Head of caudate nucleus (tissue), 42 donors: ENCODE measurements at regions not wholly inside any gene's neighbourhood (a gene's known extent, or its start where the extent isn't known, plus 50 kb on each side); places are given as distances from the start of the nearest gene placed in this dataset.
A peak's percentile ranks its signal among the peaks of the same experiment; 100 is the strongest.

Experiments
- DNase-seq, 42 donors: peaks; one replicate each; pipeline versions ENCODE4 v3.0.0 to v3.0.0-alpha.2; 2020 to 2021; ENCODE audit warnings: mixed read lengths in 7 of 42
- intact Hi-C: fragments of 100-400 bp; cut with DNase I; formaldehyde crosslinking; loops from one replicate; pipeline ENCODE4 v1.15.0; 2022

DNA sequence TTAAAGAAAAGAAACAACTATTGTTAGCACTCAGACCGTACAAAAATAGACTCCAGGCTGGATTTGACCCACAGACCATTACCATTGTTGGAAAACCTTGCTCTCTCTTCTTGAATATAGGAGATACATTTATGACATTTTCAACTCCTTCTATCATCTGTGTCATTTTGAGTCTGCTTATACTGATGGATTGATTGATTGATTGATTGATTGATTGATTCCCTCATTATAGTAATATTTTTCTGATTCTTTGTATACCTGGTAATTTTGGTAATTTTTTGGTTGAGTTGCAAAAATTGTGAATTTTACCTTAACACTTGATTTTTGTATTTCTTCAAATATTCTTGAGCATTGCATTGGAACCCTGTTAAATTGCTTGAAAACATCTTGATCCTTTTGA is 114.2 kb upstream of the KLHL29 start:
- intact Hi-C loops = no loop called here
- DNase-seq = no peak

DNA sequence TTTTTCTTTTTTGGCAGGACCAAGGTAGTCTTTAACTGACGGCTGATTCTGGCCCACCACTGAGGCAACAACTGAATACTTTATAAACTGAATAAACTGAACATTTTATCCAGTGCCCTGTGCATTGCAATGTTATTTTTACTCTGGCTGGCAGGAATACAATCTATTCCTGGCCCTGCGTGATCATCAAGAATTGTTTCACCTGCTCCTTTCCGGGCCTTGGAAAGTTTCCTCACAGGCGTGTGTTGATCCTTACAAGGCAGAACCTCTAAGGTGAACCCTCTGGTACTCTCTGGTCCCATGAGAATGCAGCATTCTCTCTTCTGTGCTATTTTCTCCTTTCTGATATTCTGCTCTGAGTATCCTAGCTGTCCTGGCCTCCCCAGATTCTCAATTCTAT is 113.7 kb upstream of the KLHL29 start:
- DNase-seq = no peak
- intact Hi-C loops = no loop called here

DNA sequence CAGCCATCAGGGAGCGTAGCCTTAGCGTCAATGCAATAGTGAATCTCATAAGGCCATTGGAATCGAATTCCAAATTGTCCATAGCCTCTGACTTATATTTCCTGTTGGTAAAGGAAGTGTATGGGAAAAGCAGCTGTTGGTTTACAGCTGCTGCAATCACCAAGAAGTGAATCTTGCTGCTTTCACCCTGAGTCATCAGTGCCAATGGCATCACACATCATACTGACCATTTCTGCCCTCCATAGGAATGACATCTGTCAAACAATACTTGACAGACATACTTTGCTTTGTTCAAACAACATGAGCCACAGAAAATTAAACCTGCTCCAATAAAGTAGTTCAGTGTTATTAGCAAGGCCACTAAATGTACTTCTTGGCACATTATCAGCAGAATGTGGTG is 111.2 kb upstream of the KLHL29 start:
- DNase-seq = no peak
- intact Hi-C loops = no loop called here

DNA sequence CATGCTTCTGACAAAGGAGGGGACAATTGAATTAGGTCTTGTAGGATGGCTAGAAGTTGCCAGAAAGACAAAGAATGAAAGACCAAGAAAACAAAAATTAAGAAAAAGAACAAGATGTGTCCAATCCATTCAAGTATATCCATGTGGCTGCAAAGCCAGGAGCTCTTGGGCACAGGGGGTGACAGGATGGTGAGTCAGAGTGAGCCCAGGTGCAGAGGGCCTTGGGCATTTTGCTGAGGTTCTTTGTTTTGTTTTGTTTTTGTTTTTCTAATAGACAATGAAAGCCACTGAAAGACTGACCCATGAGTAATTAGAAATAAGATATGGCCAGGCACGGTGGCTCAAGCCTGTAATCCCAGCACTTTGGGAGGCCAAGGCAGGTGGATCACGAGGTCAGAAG is 104.6 kb upstream of the KLHL29 start:
- intact Hi-C loops = no loop called here
- no peak for DNase-seq

DNA sequence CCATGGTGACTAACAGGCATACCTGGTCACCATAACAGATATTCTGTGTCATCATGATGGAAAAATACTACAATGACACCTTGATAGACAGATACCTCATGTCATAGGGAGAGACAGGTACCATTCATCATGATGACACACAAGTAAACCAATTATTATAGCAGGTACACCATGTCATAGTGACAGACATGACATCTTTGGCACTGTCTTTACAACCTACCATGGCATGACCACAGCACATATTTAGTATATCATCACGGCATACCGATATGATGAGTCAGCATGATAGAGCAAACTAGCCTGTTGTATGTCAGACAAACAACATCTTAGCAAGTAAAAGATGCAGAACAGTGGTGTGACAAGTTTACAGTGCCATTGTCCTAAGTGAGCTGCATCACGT is 101.3 kb upstream of the KLHL29 start:
- intact Hi-C loops = no loop called here
- no peak for DNase-seq

DNA sequence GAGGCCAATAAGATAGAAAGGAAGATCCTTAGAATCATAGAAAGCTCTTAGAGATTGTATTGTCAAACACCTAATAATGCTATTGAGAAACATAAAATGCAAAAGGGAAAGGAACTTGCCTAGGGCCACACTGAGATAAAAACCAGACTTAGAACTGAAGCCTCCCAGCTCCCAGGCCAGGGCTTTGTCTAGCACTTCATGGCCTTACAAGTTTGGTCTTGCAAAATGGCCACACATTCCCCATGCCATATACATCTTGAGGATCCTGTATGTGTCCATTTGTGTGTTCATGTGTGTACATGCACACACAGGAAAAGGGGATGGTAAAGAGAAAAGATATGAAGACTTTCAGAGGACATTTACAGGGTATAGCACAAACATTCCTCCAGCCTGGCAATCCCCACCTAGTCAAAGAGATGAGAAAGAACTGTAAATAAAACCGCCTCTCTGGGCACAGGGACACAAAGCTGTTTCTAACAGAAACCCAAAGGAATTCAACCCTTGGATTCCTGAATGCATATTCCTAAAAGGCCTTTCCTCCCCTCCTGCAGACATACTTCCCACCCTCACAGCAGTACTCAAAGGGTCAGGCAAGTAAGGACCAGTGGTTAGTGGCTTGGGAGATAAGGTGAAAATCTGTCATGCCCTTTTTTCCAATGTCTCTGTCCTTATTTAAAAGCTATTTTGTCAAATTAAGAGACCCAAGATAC is 99.7 kb upstream of the KLHL29 start:
- no peak for DNase-seq
- intact Hi-C loops = no loop called here

DNA sequence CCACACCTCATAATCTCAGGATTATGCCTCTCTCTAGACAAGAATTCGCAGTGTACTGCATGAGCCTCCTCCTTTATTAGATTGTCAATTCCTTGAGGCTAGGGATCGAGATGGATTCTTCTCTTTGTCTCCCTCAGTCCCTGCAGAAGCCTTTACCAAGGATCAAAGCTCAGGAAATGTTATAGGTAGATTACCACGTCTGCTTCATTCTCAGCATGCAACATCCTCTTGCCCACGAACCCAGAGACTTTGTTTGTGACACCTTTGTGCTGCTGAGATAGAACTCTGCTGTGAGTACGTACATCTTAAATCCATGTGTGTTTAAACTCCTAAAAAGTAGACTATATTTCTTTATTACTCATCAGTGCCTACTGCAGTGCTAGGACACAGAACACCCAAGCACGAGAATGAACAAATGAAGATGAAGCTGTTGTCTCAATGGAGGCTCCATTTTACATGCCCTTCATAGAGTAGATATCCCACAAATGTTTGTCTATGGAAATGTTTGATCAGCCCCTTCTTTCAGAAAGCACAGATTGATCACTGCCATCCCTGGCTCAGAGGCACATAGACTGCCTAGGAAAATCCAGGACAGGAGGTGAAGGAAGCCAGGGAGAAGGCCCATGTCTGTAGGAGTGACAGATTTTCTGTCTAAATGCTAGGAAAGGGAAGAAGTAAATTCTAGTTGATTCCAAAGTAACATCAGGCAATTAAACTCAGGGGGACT is 98.8 kb upstream of the KLHL29 start:
- intact Hi-C loops = no loop called here
- DNase-seq = no peak

DNA sequence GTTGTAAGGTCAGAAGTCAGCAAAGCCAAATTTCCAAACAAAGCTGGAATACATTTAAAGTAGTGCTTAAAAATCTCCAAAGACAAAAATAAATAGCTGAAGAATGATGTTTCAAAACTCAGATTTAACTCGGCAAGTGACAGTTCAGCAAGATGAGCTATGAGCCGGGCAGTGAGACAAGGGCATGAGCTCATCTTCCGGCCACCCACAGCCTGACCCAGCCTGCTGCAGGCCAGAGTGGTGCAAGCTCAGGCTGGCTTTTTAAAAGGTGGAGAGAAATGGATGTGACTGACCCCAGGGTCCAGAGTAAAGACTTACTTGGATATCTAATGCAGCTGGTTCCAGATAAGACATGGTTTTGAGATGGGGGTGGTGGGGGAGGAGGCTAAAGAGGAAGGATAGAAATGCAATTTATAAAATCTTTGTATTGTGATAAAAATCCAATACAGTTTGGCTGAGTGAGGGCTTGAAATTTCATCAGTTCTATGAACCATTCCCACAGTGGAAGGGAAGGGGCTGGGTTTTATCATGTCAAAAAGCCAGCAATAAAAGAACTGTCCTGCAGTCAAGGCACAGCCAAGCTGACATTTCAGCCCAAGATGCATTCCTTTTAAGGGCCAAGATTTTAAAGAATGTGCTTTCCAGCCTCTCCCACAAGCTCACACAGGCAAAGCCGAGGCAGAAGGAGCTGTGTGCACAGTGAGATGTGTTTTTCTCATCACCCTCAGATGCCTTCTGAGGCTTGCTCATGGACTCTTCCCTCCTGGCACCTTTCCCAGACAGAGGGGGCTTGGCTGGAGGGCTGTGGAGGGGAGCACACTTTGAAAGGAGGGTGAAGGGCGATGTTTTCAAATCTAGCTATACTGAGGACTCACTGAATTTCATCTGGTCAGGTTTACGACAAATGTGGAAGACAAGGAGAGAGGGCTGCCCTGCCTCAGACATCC is 97.9 kb upstream of the KLHL29 start:
- DNase-seq = peak in 12 of 42 donors; percentile 7 to 64 (median 20)
- intact Hi-C loops = no loop called here

DNA sequence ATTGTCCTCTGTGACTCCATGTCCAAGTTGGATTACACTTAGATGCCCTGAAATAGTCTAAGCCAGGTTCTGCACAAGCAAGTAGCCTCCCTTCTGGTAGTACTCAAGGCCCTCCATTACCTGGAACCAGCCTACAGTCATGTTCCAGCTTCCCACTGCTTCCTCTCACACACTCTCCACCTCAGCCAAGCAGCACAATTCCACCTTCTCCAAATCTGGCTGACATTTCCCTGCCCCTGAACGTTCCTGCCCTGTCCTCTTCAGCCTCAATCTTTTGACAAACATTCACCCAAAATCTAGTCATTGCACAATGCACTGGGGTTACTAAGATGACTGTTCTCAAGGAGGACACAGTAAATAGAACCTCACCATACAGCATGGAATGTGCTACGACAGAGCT is 95.3 kb upstream of the KLHL29 start:
- intact Hi-C loops = no loop called here
- no peak for DNase-seq

DNA sequence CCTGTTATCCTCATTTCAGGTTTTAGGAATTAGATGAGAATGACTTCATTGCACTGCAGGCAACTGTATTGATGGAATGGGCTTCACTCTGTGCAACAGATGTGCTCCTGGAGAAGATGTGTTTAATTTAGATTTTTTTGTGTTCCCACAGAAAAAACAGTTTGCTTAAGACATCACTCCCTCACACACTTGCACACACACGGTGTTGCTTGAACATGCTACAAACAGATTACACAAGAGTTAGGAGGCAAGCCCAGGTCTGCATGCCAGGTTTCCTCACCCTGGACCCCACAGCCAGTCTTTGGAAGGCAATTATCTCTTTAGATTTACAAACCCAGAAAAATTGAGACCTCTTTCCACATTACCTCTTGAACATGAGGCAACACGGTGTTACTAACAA is 93.7 kb upstream of the KLHL29 start:
- intact Hi-C loops = no loop called here
- DNase-seq = no peak

DNA sequence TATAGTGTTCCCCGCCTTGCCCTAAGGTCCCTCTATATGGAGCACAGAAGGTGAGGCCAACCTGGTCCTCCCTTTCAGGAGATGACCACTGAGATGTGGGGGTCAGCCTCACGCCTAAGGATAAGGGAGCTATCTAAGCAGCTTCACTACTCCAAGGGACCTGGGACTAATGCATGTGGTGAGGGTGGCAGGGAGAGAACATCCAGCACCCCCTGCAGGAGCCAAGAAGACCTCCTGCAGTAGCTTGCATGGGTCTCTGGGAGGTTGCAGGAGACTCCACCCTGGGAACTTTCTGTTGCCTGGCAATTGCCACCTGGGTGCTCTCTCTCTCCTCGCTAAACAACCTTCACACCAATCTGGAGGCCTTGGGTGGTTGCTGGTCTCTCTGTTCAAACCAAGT is 93.0 kb upstream of the KLHL29 start:
- DNase-seq = no peak
- intact Hi-C loops = no loop called here

DNA sequence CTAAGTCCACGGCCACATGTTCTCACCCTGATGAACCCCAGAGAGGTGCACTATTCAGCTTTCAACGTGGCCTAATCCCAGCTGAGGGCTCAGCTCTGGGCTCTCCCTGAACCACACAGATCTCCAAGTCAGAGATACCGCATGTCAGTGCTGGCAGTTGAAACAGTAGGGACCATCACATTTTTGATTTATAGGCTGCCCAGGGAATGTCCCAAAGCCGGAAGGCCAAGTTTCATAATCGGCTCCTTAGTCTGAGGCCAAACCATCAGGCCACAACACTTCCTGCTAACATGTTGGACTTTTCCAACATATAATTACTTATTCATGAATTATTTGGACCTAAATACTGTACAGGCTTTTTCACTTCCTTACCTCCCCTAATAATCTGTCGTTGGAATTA is 91.9 kb upstream of the KLHL29 start:
- no peak for DNase-seq
- intact Hi-C loops = no loop called here

DNA sequence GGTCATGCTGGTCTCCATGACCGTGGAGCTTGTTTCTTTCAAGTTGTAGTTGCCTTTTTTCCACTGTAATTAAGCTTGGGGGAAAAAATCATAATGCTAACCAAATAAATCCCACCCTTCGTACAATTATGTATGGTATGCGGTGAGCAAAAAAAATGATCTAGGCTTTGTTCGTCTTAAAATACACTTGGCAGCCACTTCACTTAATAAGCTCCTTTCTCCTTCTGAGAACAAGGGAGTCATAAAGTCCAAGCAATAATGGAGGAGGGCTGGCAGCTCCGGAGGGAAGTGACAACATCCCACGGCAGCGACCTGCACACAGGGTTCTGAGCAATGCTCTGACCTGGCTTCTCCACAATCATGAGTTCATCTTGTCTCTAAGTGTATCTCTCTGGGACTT is 91.2 kb upstream of the KLHL29 start:
- DNase-seq = no peak
- intact Hi-C loops = no loop called here

DNA sequence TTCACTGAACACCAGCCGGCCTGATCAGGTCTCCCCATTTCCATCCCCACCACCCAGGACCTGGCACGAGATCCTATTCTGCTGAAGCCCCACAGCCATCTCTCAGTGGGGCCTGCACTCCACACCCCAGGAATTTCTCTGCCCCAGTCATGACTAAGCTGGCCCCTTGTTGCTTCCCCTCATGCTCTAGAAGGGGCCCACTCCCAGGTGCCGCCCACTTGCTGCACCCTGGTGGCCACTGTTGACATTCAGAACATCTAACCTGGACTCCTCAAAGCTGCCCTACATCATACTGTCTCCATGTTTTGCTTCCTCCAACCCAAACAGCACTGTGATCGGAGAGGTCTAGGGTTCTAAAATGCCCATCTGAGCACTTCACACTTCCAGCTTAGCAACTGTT is 90.7 kb upstream of the KLHL29 start:
- intact Hi-C loops = no loop called here
- no peak for DNase-seq

DNA sequence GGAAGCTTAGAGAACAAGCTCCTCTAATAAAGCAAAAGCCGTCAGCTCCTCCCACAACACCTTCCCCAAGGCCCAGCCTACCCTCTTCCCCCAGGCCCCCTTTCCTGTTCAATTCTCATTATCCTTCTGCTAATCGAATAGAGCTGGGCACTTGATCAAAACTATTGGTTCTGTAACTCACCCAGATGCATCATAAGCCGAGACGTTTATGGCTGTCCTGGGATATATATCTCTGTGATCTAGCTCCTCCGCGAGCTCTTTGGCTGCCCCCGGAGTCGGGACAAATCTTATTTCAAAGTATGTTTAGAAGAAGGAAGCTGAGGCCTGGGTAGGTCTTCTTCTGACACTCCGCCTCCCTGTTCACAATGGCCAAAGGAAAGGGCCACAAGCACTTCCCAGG is 88.3 kb upstream of the KLHL29 start:
- intact Hi-C loops = no loop called here
- no peak for DNase-seq

DNA sequence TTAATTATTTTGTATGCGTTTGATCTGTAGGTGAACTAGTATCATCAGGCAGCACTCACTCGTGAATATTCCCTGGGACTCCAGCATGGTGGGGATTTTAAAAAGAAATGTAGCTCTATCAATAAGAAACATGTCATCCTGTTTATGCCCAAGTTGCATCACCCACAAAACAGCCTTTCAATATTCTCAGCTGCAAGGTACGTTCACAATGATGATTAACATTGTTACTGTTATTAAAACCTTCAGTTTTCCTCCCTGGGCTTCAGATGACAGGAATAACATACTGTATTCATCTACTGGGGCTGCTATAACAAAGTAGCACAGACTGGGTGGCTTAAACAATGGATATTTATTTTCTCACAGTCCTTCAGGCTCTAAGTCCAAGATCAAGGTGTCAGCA is 87.9 kb upstream of the KLHL29 start:
- intact Hi-C loops = no loop called here
- no peak for DNase-seq

DNA sequence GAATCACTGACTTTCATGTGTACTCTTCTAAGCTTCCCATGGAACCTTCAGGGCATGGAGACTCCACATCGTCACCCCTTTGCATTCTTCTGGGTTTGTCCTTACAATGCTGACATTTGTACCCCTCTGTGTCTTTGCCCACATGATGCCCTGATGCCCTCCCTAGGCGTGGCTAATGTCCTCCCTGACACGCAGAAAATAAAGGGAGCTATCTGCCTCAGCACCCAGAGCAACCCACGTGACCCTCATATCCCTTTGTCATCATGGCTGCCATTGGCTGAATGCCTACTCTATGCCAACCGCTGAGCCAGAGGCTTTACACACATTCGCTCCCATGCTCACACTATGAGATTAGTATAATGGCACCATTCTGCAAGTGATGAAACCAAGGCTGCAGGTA is 86.4 kb upstream of the KLHL29 start:
- no peak for DNase-seq
- intact Hi-C loops = no loop called here

DNA sequence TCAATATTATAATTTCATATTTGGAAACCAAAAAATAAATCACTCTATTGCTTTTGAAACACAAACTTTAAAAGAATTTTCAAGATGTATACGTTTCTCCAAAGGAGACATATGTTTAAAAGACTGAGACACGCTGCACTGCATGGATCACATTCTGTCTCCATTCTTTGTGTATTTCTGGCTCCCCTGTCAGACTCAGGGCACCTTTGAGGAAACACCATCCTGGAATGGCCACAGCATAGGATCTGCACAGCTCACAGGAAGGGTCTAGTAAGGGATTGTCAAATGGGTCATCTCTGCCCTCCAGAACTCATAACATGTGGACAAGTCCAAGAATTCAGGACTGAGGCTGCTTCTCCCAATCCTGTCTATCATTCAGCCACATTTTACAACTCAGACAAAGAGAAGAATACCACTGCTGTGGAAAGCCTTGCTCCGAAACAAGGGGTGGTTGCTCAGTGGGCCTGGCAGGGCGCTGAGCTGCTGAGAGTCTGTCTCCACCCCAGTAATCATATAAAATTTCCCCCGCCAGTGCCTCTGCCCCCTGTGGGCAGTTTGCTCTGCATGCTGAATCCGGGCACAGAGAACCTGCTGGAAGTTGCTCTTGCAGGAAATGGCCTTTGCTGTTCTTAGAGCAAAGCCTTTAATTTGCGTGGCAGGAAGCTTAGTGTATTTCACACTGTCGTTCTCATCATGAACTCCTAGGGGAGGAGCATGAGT is 85.3 kb upstream of the KLHL29 start:
- intact Hi-C loops = no loop called here
- no peak for DNase-seq

DNA sequence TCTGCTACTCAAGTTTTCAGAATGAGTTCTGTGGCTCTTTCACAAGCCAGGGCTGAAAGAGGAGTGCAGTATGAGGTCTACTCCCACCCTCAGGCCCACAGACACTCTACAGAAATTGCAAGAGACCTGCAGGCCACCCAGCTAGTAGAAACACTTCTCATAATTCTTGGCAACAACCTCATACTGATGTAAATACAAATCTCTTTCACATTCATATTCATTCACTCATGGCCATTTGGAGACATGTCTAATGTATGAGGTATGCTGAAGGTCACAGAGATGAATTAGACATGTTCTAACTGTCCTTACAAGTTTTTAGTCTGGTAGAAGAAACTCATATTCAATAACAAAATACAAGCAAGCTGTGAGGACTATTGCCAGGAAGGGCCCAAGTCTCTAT is 83.8 kb upstream of the KLHL29 start:
- intact Hi-C loops = no loop called here
- DNase-seq = no peak

DNA sequence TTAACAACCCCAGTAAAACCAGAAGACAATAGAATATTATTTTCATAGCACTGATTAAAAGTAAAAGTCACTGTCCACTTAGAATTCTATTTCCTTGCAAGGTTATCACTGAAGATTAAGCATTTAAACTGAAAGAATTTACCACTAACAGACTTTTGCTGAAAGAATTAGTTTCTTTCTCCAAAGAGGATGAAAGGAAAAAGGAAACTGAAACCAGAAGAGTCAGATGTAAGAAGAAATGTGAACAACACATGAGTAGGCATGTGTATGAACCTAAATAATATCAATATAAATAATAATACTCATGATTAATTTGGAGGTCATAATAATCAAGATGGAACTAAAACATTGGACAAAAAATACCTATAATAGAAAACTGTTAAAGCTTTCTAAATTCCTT is 82.4 kb upstream of the KLHL29 start:
- no peak for DNase-seq
- intact Hi-C loops = no loop called here
